NCI-H510A (cell line): ENCODE measurements at regions not wholly inside any gene's neighbourhood (a gene's known extent, or its start where the extent isn't known, plus 50 kb on each side); places are given as distances from the start of the nearest gene placed in this dataset.
"Not testable (repeated sequence)": the region's sequence is repeated elsewhere in the genome, so short reads cannot be mapped to it uniquely, and the experiment has no call there.

Experiments used
- DNase-seq: peaks from one replicate; lab custom pipeline; 2025; lab: John Stamatoyannopoulos, UW

DNA sequence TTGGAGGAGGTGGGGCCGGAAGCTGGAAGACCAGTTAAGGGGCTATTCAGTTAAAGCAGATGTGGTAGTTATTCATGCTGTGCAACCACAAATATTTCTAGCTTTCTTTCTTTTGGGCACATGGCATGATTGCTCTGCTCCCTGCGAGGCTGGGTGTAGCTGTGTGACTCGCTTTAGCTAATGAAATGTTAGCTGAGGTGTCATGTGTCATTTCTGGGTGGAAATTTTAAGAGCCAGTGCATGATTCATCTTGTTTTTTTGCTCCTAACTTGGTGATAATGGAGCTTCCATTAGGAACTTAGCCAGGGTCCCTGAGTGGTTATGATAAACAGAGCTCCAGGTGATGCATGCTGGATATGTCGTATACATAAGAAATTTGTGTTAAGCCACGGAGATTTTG is 300.6 kb downstream of the SATB1 start:
- DNase-seq: no peak

DNA sequence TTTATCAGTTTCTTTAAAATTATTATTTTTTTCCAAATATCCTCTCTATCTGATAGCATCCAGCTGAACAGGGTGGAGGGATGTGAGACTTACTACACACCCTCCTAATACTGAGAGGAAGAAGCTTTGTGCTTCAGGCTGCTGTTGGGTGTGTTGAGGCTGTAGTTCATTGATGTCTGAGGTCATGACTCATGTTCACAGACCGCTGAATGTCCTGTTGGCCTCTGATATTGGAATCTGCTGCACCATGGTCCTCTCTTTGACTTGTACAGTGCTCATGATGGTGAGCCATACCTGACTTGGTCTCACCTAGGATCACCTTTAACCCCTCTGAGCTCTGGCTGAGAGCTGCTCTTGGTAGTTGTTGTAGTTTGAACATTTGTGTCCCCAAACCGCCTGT is 302.9 kb downstream of the SATB1 start:
- no peak for DNase-seq

DNA sequence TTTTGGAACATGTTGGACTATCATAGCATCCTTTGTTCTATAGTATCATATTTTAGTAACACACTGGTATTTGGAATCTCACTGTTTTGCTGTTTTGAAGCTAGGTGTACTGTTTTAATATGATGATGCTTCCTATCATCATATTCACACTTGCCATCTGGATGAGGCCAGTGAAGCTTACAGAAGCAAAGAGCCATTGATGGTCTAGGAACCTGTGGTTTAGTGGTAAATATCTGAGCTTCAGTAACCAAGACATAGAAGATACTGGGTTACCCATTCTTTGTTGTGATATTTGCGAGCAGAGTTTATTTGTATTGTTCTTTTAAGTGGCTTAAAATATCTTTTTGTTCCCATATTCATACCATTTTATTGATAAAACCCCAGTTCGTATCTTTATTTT is 304.1 kb downstream of the SATB1 start:
- DNase-seq: no peak

DNA sequence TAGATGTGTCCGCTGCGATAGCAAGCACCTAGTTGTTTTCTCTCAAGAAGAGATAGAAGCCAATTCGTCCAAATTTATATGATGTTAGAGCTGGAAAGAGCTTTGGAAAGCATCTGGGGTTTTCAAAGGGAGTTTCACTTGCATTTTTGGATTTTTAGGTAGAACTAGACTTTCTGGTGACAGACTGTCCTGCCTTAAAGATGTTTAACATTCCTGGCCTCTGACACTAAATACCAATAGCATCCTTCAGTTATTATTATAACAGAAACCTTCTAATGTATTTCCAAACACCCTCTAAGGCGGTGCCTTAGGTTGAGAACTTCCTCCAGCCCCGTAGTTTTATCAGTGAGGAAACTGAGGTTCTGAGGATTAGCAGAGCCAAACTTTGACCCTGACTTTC is 305.3 kb downstream of the SATB1 start:
- DNase-seq: no peak

DNA sequence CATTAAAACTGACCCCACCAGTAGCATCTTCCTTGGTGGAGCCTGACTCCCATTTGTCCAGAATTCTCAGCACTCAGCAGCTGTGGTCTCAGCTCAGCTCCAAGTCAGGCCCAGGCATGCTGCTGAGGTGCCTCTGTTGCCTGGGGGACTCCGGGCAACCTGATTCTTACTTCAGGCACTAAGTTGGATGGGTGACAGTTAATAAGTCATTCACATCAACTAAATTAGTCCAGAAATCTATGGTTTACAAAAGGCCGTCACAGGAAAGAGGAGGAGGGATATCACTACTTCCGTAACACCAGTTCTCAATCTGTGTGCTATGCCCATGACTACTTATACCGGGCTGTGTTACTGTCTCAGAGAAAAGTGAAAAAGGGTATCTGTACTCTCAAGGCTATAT is 310.2 kb downstream of the SATB1 start:
- DNase-seq: no peak

DNA sequence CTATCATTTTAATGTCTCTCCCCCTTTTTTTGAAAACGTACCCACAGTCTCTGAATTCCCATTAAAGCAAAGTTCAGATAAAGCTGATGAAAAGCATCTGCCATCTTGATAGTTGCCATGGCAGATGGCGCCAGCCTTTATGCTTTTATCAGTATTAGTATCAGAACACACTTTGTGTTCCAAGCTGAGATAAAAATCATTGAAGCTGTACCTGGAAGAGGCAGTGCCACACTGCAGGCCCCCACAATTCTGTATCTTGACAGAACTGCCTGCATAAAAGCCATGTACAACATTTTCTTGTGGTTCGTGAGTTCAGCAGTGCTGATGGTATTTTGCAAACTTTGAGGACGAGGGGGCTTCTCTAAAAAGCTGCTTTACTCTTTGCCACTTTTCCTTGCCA is 311.7 kb downstream of the SATB1 start:
- no peak for DNase-seq

DNA sequence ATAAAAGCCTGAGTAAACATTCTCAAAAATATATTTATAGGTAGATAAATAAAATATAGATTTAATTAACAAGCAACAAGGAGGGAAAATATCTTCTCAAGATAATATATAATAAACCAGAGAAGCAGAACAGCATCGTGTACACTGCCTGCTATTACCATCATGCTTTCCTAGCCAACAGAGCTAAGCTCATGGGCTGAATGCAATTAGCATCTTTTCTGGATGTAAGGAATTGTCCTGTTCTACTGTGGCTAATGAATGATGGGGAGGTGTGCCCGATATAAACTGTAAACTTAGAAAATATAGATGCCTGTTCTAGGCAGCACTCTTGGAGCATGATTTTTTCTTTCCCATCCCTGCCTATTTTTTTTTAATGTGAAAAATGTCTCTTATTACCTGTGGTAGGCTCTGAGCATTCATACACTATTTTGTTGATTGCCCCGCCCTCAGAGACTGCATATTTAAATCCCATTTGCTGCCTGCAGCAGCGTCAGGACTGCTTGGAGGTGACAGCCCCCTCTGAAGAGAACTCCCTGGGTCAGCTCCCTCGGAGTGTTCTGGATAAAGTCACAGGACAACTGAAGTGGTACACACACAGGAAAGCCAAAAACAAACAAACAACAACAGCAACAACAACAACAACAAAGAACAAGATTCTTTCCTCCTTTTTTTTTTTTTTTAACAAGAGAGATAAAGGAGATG is 312.3 kb downstream of the SATB1 start:
- DNase-seq: no peak

DNA sequence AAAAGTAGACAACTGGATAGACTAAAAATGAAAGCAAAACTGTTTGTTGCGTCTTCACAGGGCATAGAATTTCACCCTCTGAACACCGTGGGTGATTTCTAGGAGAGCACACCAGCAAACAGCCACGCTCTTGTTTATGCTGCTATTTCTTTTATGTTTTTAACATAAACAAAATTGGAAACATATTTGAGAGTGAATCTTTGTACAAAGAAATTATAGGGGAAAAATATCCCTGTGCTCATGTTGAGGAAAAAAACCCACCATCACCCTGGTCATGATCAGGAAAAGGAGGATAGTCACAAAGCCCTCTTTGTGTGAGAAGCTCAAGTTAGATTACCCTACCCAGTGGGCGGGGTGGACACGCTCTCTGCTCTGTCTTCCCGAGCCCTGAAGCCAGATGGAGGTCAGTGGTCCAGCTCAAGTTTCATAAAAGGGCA is 313.3 kb downstream of the SATB1 start:
- no peak for DNase-seq

DNA sequence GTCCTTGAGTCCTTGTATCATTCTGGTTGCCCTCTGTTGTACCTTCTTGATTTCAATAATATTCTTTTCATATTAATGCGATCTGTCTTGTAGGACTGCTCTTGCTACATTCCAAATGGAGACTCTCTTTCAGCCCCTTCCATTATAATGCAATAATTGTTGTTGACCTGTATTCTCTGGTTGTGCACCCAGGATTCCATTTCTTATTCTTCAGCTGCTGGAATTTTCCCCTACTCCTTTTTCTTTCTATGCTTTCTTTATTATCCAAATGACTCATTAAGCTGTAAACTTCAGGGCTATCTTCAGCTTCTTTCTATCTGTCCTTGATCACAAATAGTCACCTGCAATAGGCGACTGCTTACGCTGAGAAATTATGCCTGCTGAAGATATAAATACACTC is 321.5 kb downstream of the SATB1 start:
- no peak for DNase-seq

DNA sequence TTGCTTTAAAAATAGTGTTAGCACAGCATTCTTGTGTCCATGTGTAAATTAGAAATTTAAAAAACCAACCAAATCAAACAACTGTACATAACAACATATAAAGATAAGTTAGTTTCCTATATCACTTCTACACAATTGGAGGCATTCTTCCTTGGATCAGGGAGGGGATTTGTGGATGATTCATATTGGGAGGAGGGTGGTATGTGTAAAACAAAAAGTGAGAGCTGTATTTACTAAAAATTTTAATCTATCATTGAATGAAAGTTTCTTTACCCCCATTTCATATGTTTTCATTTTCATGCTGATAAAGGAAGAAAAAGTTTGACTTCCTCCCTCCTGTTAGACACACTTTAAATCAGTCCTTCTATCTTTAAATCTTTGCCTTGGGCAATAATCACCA is 325.0 kb downstream of the SATB1 start:
- no peak for DNase-seq

DNA sequence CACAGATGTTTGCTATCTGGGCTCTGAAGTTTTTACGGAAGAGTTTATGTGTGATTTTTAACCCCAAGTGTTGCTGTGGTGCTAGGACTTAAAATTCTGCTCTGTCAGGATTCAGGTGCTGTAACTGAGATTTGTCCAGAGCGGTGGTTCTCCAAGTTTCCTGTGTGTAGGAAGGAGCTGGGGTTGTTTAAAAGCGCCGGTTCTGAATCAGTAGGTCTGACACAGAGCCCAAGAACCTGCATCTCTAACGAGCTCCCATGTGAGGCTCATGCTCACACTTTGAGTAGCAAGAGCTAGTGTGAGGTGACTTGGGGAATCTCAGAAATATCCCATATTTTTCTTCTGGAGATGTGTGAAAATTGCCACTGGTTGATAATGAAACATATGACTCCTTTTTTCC is 325.5 kb downstream of the SATB1 start:
- no peak for DNase-seq

DNA sequence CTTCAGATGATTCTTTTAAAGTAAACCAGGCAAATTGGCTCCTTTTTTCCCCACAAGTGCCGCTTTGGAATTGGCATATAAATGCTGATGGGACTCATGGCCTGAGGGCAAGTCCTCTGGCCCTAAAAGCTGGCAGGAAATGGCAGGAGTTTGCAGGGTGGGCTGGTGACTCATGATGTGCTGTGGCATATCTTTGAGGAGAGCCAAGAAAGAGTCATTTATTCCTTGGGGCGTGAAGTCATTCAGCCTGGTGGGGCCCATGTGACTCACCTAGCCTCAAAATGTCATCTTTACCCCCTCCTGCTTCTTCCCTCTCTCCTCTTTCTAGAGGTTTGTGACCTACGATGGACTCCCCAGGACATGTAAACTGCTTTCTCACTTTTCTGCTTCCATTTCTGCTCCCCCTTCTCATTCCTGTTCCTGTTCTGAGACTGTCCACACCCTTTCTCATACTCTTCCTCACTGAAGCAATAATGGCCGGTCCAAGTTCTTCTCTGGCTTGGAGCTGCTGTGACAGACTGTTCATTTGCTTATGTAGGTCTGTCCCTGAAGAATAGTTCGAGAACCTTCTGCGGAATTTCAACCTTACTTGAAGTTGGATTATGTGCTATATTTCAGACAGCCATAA is 326.1 kb downstream of the SATB1 start:
- no peak for DNase-seq

DNA sequence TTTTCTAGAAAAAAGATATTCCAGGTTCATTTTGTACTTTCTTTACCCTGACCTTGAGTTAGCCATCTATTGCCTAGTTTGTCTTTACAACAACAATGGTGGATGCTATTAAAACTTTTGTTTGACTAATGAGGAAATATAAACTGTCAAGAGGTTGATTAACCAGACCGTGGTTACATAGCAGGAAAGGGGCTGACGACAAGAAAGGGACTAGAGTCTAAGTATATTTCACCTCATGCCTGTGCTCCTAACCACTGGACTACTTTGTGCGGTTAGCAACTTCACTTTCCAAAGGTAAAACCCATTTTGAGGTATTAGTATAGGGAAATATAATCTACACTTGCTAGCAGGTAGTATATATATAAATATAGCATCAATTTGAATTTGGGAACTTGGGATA is 327.1 kb downstream of the SATB1 start:
- DNase-seq: no peak

DNA sequence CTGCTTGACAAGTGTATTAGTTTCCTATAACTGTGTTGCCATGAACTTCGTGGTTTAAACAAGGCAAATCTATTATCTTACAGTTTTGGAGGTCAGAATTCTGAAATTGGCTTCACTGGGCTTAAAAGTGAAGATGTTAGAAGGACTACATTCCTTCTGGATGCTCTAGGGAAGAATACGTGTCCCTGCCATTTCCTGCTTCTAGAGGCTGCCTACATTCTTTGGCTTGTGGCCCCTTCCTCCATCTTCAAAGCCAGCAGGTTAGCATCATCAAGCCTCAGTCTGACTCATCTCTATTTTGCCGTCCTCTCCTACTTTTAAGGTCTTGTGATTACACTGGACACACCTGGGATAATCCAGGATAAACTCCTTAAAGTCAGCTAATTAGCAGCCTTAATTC is 327.7 kb downstream of the SATB1 start:
- DNase-seq: no peak

DNA sequence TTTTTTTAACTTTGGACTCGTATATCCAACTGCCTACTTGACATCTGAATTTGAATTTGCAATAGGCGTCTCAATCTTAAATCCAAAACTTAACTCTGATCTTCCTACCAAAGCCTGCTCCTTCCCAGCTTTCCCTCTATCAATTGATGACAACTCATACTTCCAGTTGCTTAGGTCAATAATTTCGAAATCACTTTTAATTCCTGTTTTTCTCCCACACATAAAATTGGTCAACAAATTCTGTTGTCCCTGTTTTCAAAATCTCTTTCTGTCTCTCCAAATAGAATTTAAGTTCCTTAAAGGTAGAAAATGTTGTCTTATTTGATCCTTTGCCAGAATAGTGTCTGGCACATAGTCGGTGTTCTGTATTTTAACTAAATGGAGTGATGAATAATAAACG is 332.4 kb downstream of the SATB1 start:
- DNase-seq: no peak

DNA sequence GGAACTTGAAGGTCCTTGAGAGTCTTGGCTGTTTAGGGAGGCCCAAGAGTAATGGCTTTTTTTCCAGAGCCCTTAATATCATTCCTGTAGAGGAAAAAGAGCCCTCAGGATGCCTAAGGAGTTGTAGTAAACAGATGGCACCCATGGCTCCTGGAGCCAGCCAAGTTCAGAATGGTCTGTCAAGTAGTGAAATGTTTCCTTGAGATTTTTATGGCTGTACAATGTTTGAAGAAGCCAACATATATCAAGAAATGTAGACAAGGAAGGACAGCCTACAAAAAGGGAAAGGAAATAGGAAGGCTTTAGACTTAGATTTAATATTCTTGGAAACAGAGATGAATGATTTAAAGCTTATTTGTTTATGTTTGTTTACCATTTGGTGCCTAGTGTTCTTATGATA is 334.8 kb downstream of the SATB1 start:
- no peak for DNase-seq

DNA sequence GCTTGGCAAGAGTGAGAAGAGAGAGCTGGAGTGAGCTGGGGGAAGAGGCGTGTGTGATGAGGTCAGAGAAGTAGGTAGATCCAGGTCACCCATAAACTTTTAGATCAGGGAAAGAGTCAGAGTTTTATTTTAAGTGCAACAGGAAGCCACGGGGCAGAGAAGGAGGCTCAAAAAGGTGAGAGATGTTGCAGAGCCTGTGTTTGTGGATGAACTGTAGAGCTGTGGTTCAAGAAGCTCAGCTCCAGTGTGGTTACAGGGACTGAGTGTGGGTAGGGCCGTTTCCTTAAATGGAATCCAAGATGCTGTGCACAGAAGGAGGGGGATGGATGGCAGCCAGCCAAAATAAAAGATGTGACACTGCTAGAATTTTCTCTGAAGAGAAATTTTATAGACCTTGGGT is 337.2 kb downstream of the SATB1 start:
- DNase-seq: no peak

DNA sequence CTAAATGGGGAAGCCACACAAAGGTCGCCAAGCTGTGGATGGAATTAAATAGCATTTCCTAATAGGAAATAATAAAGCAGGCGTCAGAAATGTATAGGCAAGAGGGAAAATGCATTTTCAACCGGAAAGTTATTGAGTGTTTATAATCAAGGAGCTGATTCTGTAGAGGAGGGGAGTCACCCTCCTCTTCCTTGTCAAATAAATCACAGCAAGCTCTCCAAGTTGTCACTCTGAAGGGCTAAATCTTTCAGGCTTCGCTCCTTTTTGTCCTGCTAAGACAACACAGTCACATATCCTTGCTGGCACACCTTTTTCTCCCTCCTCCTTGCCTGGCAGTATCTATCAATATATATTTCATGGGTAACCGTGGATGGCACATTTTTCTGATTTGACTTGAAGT is 338.4 kb downstream of the SATB1 start:
- DNase-seq: no peak

DNA sequence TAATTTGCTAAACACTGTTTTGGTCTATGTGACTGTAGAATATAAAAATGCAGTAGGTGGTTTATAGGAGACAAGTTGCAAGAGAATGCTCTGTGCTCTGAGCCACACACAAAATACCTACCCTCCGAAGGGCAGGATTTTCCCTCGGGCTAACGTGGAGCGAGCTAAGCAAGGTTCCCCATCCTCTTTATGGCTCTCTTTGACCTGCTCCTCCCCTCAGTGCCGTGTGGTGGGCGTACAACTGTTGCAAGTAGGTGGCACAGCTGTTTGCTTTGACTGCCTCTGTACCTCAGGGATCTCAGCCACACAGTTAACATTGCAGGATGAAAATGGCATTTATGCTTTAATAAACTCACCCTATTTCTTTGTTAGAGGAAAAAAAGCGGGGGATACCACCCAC is 339.1 kb downstream of the SATB1 start:
- no peak for DNase-seq

DNA sequence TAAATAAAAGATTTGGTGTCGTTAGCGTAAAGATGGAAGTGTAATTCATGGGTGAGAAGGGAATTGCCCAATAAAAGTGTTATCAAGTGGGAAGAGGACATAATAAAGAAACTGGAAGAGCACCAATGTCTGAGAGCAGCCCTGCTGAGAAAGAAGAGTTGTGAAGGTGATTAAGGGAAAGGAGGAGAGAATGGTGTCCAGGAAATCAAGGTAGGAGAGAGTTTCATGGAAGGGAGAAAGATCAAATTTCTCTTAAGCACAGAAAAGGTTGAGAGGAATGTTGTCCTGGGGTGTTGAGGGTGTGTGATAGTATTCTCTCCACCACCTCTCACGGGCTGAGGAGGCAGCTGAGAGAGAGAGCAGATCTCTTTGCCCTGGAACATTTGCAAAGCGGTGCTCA is 339.7 kb downstream of the SATB1 start:
- no peak for DNase-seq

DNA sequence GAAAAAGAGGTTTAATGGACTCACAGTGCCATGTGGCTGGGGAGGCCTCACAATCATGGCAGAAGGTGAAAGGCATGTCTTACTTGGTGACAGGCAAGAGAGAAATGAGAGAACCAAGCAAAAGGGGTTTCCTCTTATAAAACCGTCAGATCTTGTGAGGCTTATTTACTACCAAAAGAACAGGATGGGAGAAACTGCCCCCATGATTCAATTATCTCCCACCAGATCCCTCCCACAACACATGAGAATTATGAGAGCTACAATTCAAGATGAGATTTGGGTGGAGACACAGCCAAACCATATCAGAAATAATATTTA is 340.8 kb upstream of the TBC1D5 start:
- not testable (repeated sequence) for DNase-seq

DNA sequence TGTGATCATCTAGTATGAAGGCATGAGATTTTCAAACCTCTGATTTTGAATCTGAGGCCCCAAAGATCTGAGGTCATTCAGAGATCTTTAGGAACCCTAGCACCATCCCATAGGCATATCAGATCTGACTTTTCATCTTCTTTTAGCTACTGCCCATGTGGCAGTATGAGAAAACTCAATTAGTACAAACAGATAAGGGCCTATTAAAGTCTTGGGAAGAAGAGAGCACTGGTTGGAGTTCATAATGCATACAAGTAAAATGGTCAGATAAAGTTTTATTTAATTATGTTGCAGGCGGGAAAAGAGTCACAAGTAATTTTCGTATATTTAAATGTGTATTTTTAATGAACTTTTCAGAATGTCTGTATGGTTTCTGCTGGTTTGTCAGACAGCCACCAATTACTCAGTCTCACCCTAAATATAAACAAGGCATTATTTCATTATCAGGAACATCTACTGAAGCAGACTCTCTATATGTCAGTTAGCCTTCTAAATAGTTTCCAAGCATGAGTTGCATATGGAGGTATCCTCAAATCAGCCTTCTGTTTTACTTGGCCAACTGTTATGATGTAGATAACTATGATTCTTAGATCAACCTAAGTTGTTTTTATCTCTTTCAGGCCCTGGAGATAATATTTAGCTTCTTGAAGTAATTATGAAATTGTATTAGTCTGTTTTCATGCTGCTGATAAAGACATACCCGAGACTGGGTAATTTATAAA is 340.3 kb upstream of the TBC1D5 start:
- DNase-seq: no peak

DNA sequence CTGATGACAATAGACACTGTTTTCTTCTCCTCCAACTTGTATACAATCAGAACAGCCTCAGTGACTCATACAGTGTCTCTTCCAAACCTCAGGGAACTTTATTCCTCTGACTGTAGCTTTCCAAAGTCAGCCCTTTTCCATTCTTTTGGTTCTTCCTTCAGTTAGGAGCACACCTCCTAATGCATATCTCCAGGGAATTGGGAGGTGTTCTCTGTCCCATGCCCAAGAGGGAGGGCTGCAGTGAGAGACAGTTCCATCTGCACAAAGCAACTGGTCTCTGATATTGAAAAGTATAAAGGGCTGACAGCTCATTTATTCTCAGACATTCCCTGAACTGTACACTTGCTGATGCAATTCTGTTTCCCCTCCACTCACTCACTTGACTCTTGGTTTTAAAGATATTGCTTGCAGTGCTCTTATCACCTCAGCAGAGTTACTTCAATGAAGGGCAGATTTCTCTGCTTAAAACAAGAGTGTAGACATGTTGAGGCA is 337.8 kb upstream of the TBC1D5 start:
- no peak for DNase-seq

DNA sequence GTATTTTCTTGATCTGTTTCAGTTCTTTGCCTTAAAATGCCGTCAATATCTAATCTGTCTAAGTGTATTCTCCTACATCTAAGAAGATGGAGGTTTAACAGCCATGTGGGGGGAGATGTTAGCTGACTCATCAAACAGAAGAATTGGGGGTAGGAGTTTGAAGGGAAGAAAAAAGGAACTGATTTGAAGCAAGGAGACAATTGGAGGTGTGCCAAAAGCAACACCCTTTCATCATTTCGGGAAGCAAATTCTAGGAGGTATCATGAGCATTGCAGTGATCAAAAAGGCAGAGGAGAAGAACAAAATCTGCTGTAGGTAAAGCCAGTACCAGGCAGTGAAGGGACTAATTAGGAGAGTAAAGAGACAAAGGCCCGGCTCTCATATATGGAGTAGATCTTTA is 337.3 kb upstream of the TBC1D5 start:
- DNase-seq: no peak
